Neuronal stem cell (in vitro differentiated cells): ENCODE measurements at regions not wholly inside any gene's neighbourhood (a gene's known extent, or its start where the extent isn't known, plus 50 kb on each side); places are given as distances from the start of the nearest gene placed in this dataset.
"Not testable (repeated sequence)": the region's sequence is repeated elsewhere in the genome, so short reads cannot be mapped to it uniquely, and the experiment has no call there.

Experiments used
- DNase-seq: peaks from one replicate; pipeline ENCODE4 v3.0.0-alpha.2; 2013; ENCODE audit warnings: low spot score
- H2AFZ ChIP-seq: one replicate; pipeline ENCODE4 v1.6.1; 2013; ENCODE audit warnings: mild to moderate bottlenecking, low read length, inconsistent platforms
- H2AK5ac ChIP-seq: 2 replicates; pipeline ENCODE4 v1.6.1; 2013; ENCODE audit warnings: low read depth, mild to moderate bottlenecking, inconsistent platforms, low read length, moderate library complexity, mixed read lengths
- H2BK120ac ChIP-seq: 2 replicates; pipeline ENCODE4 v1.6.1; 2013; ENCODE audit warnings: low read depth, mild to moderate bottlenecking, inconsistent platforms, low read length, moderate library complexity, mixed read lengths
- H2BK12ac ChIP-seq: one replicate; pipeline ENCODE4 v1.6.1; 2013; ENCODE audit warnings: low read length, inconsistent platforms
- H2BK15ac ChIP-seq: 2 replicates; pipeline ENCODE4 v1.6.1; 2013; ENCODE audit warnings: mild to moderate bottlenecking, low read length, inconsistent platforms, mixed read lengths
- H2BK5ac ChIP-seq: one replicate; pipeline ENCODE4 v1.6.1; 2013; ENCODE audit warnings: inconsistent platforms, mild to moderate bottlenecking, low read length, moderate library complexity
- H3K14ac ChIP-seq: one replicate; pipeline ENCODE4 v1.6.1; 2013; ENCODE audit warnings: low read length, inconsistent platforms
- H3K18ac ChIP-seq: 2 replicates; pipeline ENCODE4 v1.6.1; 2013; ENCODE audit warnings: low read length, inconsistent platforms
- H3K23ac ChIP-seq: 2 replicates; pipeline ENCODE4 v1.6.1; 2013; ENCODE audit warnings: low read depth, mild to moderate bottlenecking, mixed read lengths, low read length, inconsistent platforms; ENCODE audit not compliant: poor library complexity
- H3K27ac ChIP-seq: replicated peaks from 3 replicates; pipeline ENCODE4 v1.5.1; 2013; ENCODE audit warnings: low read length, inconsistent platforms
- H3K27me3 ChIP-seq, 3 experiments: 2 replicates each; pipeline ENCODE4 v1.6.1; 2013; ENCODE audit warnings: low read length in 3 of 3, mild to moderate bottlenecking in 2 of 3, inconsistent platforms in 1 of 3, low read depth in 1 of 3, mixed read lengths in 1 of 3, moderate library complexity in 1 of 3; ENCODE audit not compliant: control insufficient read depth in 3 of 3, insufficient read depth in 3 of 3
- H3K36me3 ChIP-seq, 2 donors: replicated peaks in 1 of 2; 2 replicates each; pipeline ENCODE4 v1.6.1; 2013; ENCODE audit warnings: low read length in 2 of 2; ENCODE audit not compliant: control insufficient read depth in 2 of 2, insufficient read depth in 2 of 2
- H3K4ac ChIP-seq: 2 replicates; pipeline ENCODE4 v1.6.1; 2013; ENCODE audit warnings: inconsistent platforms, mild to moderate bottlenecking, low read length, moderate library complexity
- H3K4me1 ChIP-seq, 2 donors: 1 replicate in 1 of 2; 2 replicates in 1 of 2; pipeline ENCODE4 v1.6.1; 2013; ENCODE audit warnings: low read length in 2 of 2, low read depth in 1 of 2; ENCODE audit not compliant: control insufficient read depth in 2 of 2, insufficient read depth in 1 of 2
- H3K4me2 ChIP-seq: one replicate; pipeline ENCODE4 v1.6.1; 2013; ENCODE audit warnings: mild to moderate bottlenecking, low read length, inconsistent platforms; ENCODE audit not compliant: insufficient read depth, poor library complexity, severe bottlenecking
- H3K4me3 ChIP-seq, 2 donors: 2 replicates each; pipeline ENCODE4 v1.5.1; 2013; ENCODE audit warnings: low read length in 2 of 2, mild to moderate bottlenecking in 2 of 2, inconsistent platforms in 1 of 2, moderate library complexity in 1 of 2
- H3K79me1 ChIP-seq: one replicate; pipeline ENCODE4 v1.6.1; 2013; ENCODE audit warnings: low read depth, mild to moderate bottlenecking, inconsistent platforms, low read length, moderate library complexity
- H3K9ac ChIP-seq: one replicate; pipeline ENCODE4 v1.6.1; 2013; ENCODE audit warnings: mild to moderate bottlenecking, low read depth, low read length, inconsistent platforms; ENCODE audit not compliant: poor library complexity
- H3K9me3 ChIP-seq, 2 donors: replicated peaks in 1 of 2; 2 replicates each; pipeline versions ENCODE3 to v1.6.1; 2013; ENCODE audit warnings: low read length in 2 of 2, mild to moderate bottlenecking in 2 of 2, inconsistent platforms in 1 of 2, low read depth in 1 of 2, mixed read lengths in 1 of 2, moderate library complexity in 1 of 2; ENCODE audit not compliant: control insufficient read depth in 2 of 2, insufficient read depth in 1 of 2
- H4K8ac ChIP-seq: one replicate; pipeline ENCODE4 v1.6.1; 2013; ENCODE audit warnings: low read depth, mild to moderate bottlenecking, inconsistent platforms, low read length, moderate library complexity
- H4K91ac ChIP-seq: one replicate; pipeline ENCODE4 v1.6.1; 2013; ENCODE audit warnings: low read length, low read depth, mild to moderate bottlenecking, inconsistent platforms; ENCODE audit not compliant: poor library complexity
- WGBS, 2 donors: extraction: QIAGEN DNeasy Blood & Tissue Kit; methylation state at CpG; one replicate each; pipeline ENCODE4 v1.1.7; 2013; ENCODE audit warnings: missing lambda C conversion rate in 2 of 2, mixed read lengths in 1 of 2; ENCODE audit not compliant: insufficient read length in 2 of 2, insufficient replicate concordance in 1 of 2; ENCODE audit errors: extremely low coverage in 2 of 2; 5-methylcytosine and 5-hydroxymethylcytosine counted together

- H4K8ac ChIP-seq, result no peak overlapping the region
- no peak overlapping the region for H3K4me2 ChIP-seq
- DNase-seq, result no peak
- no peak overlapping the region for H3K14ac ChIP-seq
- H2BK120ac ChIP-seq, result no peak overlapping the region
- WGBS, 2 donors, result no CpG with 5 or more reads among the region's 21 CpGs
- no peak overlapping the region for H4K91ac ChIP-seq
- peaks cover 5 to 12% of the 10 kb centered on the region in 2 donors for H3K9me3 ChIP-seq
- no peak overlapping the region for H2BK12ac ChIP-seq
- H3K27me3 ChIP-seq, result no peaks in the 10 kb centered on the region
- H2BK15ac ChIP-seq, result no peak overlapping the region
- no peaks in the 10 kb centered on the region for H3K36me3 ChIP-seq
- H2AFZ ChIP-seq, result no peak overlapping the region
- no peak overlapping the region for H3K27ac ChIP-seq
- H3K4me3 ChIP-seq, result no peak overlapping the region
- no peak overlapping the region for H3K4ac ChIP-seq
- H3K23ac ChIP-seq, result no peak overlapping the region
- peak overlapping the region; percentile 39 for H2AK5ac ChIP-seq
- H2BK5ac ChIP-seq, result no peak overlapping the region
- H3K18ac ChIP-seq, result no peak overlapping the region
- peak overlapping the region; percentile 0 for H3K9ac ChIP-seq
- no peaks in the 10 kb centered on the region for H3K79me1 ChIP-seq
- H3K4me1 ChIP-seq, result no peaks in the 10 kb centered on the region
Observed at GRCh38 chr5:98339141-98339848, 434.2 kb upstream of the RGMB start.

DNA sequence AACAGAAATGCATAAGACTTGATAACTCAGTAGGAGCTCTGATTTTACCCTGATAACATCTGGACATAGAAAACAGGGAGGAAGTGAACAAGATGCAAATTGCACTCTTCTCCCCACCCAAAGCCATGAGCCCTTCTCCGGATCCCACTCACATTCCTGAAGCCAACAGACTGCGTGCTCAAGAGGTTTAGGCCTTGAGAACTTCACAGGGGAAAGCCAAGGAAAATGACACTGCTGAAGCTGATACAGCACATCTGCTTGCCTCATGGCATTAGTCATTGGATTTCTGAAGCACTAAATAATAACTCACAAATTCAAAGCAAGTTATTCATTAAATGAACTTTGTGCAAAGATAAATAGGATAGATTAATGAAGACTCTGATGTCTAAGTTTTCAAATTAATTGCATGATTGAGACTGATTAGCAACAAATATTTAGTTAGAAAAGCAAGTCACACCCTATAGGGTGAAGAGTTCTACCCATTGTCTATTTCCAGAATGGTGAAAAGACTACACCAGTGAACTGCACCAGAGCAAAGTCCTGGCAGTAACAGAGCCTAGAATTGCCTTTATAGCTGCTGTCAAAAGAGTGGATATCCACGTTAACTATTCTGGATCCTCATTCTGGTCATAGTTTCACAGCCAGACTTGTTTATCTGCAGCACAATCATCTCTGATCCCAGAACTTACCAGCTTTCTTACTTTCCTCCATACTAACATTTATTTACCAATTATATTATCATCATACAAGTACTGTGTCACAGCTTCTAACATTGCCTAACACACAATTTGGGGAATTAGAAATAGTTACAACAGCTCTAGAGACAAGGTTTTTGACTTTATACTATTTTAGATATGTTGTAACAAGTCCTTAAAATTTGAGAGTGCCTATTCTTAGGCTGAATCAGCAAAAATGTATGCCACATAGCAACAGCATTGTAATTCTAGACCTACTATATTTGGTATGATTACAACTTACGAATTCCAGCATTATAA, 432.1 kb upstream of the RGMB start:
- H3K18ac ChIP-seq, result no peak overlapping the region
- H2BK12ac ChIP-seq, result no peak overlapping the region
- H3K14ac ChIP-seq, result no peak overlapping the region
- H3K4me3 ChIP-seq, result no peak overlapping the region
- no peak overlapping the region for H2BK15ac ChIP-seq
- H2AFZ ChIP-seq, result peak overlapping the region; percentile 27
- no peak overlapping the region for H2BK5ac ChIP-seq
- DNase-seq, result no peak
- no peak overlapping the region for H3K4ac ChIP-seq
- no peak overlapping the region for H2BK120ac ChIP-seq
- H3K9ac ChIP-seq, result no peak overlapping the region
- no peak overlapping the region for H4K8ac ChIP-seq
- no peak overlapping the region for H3K4me2 ChIP-seq
- no peak overlapping the region for H3K23ac ChIP-seq
- peaks cover 5 to 11% of the 10 kb centered on the region in 2 donors for H3K9me3 ChIP-seq
- H3K27me3 ChIP-seq, result no peaks in the 10 kb centered on the region
- no peaks in the 10 kb centered on the region for H3K4me1 ChIP-seq
- H3K36me3 ChIP-seq, result no peaks in the 10 kb centered on the region
- H4K91ac ChIP-seq, result no peak overlapping the region
- no CpG with 5 or more reads among the region's 4 CpGs for WGBS, 2 donors
- H3K27ac ChIP-seq, result no peak overlapping the region
- no peak overlapping the region for H2AK5ac ChIP-seq
- no peaks in the 10 kb centered on the region for H3K79me1 ChIP-seq

- H3K36me3 ChIP-seq, result not testable (repeated sequence)
Observed at GRCh38 chr5:98342958-98343660, 430.4 kb upstream of the RGMB start.

More at GRCh38 chr5:98342958-98343660, 430.4 kb upstream of the RGMB start:
- H3K14ac ChIP-seq, H3K23ac ChIP-seq, H3K18ac ChIP-seq, H3K27ac ChIP-seq, H3K27me3 ChIP-seq, H3K79me1 ChIP-seq, H3K9ac ChIP-seq, H4K8ac ChIP-seq, H2AFZ ChIP-seq, H3K4ac ChIP-seq, H2BK120ac ChIP-seq, H3K4me1 ChIP-seq, H4K91ac ChIP-seq, H2BK15ac ChIP-seq, H3K4me3 ChIP-seq, H3K4me2 ChIP-seq, H2BK5ac ChIP-seq, H2AK5ac ChIP-seq, DNase-seq, H2BK12ac ChIP-seq: not testable (repeated sequence)
- peaks cover 5 to 11% of the 10 kb centered on the region in 2 donors for H3K9me3 ChIP-seq
- no CpG with 5 or more reads among the region's 22 CpGs for WGBS, 2 donors
